SU-DHL-6 (cell line): ENCODE measurements at regions not wholly inside any gene's neighbourhood (a gene's known extent, or its start where the extent isn't known, plus 50 kb on each side); places are given as distances from the start of the nearest gene placed in this dataset.

Experiments used
- H2AFZ ChIP-seq: fragments of 200-600 bp; sonication (generic); 2 replicates; pipeline ENCODE4 v1.6.1; 2014; ENCODE audit warnings: low read depth, mild to moderate bottlenecking, moderate library complexity, mixed read lengths, antibody characterized with exemption, low read length; ENCODE audit not compliant: severe bottlenecking
- H3F3A ChIP-seq: fragments of 200-600 bp; shearing (Covaris generic); 2 replicates; pipeline ENCODE4 v1.6.0; 2016; ENCODE audit warnings: antibody characterized with exemption, mild to moderate bottlenecking; ENCODE audit not compliant: insufficient read depth
- H3K27ac ChIP-seq: fragments of 200-600 bp; sonication (generic); 2 replicates; pipeline ENCODE4 v1.5.1; 2016; ENCODE audit warnings: low read depth, mild to moderate bottlenecking, low read length, moderate library complexity, mixed read lengths
- H3K27me3 ChIP-seq: fragments of 200-600 bp; sonication (generic), shearing (Covaris generic); 2 replicates; pipeline ENCODE4 v1.6.0; 2014; ENCODE audit warnings: mild to moderate bottlenecking, low read length
- H3K36me3 ChIP-seq: fragments of 200-600 bp; sonication (generic); 2 replicates; pipeline ENCODE4 v1.6.1; 2014; ENCODE audit warnings: mild to moderate bottlenecking, low read length, mixed read lengths
- H3K4me2 ChIP-seq: fragments of 300-600, 200-600 bp; shearing (Covaris generic), sonication (generic); 2 replicates; pipeline ENCODE4 v1.6.0; 2014; ENCODE audit warnings: low read length, low read depth, mild to moderate bottlenecking; ENCODE audit not compliant: poor library complexity, severe bottlenecking
- H3K4me3 ChIP-seq: fragments of 200-600 bp; sonication (generic); 2 replicates; pipeline ENCODE4 v1.5.1; 2014; ENCODE audit warnings: antibody characterized with exemption, low read length, mild to moderate bottlenecking, mixed read lengths; ENCODE audit not compliant: insufficient read depth, poor library complexity, severe bottlenecking
- H3K79me2 ChIP-seq: fragments of 200-600 bp; sonication (generic); 2 replicates; pipeline ENCODE4 v1.6.1; 2014; ENCODE audit warnings: mild to moderate bottlenecking, low read length, moderate library complexity; ENCODE audit not compliant: insufficient read depth
- H3K9ac ChIP-seq: fragments of 200-600 bp; sonication (generic); 2 replicates; pipeline ENCODE4 v1.7.0; 2014; ENCODE audit warnings: mild to moderate bottlenecking, low read length
- H3K9me2 ChIP-seq: fragments of 200-600 bp; sonication (generic); replicated peaks from 2 replicates; pipeline ENCODE4 v1.6.1; 2014; ENCODE audit warnings: low read length; ENCODE audit not compliant: insufficient read depth
- H3K9me3 ChIP-seq: fragments of 200-600 bp; sonication (generic); 2 replicates; pipeline ENCODE4 v1.6.1; 2014; ENCODE audit warnings: low read length, mixed read lengths; ENCODE audit not compliant: insufficient read depth
- H4K20me1 ChIP-seq: fragments of 200-600 bp; sonication (generic); 2 replicates; pipeline ENCODE4 v1.6.1; 2014; ENCODE audit warnings: low read depth, mild to moderate bottlenecking, antibody characterized with exemption, low read length, moderate library complexity, mixed read lengths
- EZH2phosphoT487 ChIP-seq: fragments of 200-600 bp; sonication (generic), shearing (Covaris generic); conservative IDR thresholded peaks from 2 replicates; pipeline ENCODE4 v1.6.1; 2018; ENCODE audit warnings: mild to moderate bottlenecking, antibody characterized with exemption, low read length, moderate library complexity, mixed read lengths
- TF ChIP-seq, protein P1 (sequence below): fragments of 200-600 bp; sonication (generic); IDR thresholded peaks from one replicate; pipeline ENCODE4 v1.5.1; 2017; ENCODE audit warnings: antibody characterized with exemption, mild to moderate bottlenecking, low read length, moderate library complexity; ENCODE audit not compliant: insufficient read depth, poor library complexity, severe bottlenecking

DNA sequence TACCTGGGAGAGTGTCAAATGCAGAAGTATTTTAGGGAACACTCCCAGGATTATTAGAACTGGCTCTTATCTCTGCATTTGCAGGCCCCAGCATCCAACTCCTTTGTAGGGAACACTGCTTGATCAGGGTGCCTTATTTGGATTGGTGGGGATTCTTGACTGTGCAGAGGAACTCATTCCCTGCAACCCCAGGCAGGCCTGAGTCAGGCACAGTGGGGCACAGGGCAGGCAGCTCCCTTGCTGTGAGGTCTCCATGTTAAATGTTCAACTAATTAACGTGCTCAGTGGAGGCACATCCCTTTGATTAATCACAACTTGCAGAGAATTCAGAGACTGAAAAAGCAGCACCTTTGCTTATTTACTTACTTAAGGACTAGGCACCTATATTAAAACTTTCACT lies 102.3 kb upstream of the TENM4 start:
- H3K4me3 ChIP-seq: no peak overlapping the region
- H3K36me3 ChIP-seq: no peaks in the 10 kb centered on the region
- no peaks in the 10 kb centered on the region; the same call in 1 of the 2 replicates for H3K9me3 ChIP-seq
- H3K4me2 ChIP-seq: no peak overlapping the region
- TF ChIP-seq, protein P1, sequence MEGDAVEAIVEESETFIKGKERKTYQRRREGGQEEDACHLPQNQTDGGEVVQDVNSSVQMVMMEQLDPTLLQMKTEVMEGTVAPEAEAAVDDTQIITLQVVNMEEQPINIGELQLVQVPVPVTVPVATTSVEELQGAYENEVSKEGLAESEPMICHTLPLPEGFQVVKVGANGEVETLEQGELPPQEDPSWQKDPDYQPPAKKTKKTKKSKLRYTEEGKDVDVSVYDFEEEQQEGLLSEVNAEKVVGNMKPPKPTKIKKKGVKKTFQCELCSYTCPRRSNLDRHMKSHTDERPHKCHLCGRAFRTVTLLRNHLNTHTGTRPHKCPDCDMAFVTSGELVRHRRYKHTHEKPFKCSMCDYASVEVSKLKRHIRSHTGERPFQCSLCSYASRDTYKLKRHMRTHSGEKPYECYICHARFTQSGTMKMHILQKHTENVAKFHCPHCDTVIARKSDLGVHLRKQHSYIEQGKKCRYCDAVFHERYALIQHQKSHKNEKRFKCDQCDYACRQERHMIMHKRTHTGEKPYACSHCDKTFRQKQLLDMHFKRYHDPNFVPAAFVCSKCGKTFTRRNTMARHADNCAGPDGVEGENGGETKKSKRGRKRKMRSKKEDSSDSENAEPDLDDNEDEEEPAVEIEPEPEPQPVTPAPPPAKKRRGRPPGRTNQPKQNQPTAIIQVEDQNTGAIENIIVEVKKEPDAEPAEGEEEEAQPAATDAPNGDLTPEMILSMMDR: no peak
- no peak for TF ChIP-seq EZH2phosphoT487
- no peaks in the 10 kb centered on the region for H3F3A ChIP-seq
- H3K9me2 ChIP-seq: no peaks in the 10 kb centered on the region
- H3K27me3 ChIP-seq: no peaks in the 10 kb centered on the region
- H3K9ac ChIP-seq: no peak overlapping the region
- no peaks in the 10 kb centered on the region for H4K20me1 ChIP-seq
- H3K27ac ChIP-seq: no peak overlapping the region
- H3K79me2 ChIP-seq: no peaks in the 10 kb centered on the region
- no peak overlapping the region for H2AFZ ChIP-seq

DNA sequence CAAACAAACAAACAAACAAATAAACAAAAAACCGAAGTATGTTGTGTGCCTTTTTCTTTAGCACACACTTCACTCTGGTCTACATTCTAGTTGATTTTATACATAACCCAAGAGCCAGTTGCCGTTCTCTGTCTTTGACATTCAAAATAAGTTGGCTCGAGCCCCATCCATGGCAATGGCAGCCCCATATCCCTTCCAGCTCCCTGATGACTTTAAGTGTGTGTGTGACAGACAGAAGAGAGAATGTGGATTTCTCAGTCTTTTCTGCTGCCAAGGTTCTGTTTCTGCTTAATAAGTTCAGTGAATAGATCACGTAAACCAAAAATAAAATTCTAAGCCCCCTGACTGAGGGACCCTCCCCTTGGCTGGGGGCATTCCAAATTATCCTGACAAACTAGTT lies 100.6 kb upstream of the TENM4 start:
- Histone ChIP-seq H3K9me3 (no peaks in the 10 kb centered on the region; the same call in 1 of the 2 replicates), H3K27me3 (no peaks in the 10 kb centered on the region), H3K4me2 (no peak overlapping the region), H3K79me2 (no peaks in the 10 kb centered on the region), H3K9ac (no peak overlapping the region), H3K27ac (no peak overlapping the region), H2AFZ (no peak overlapping the region), H4K20me1 (no peaks in the 10 kb centered on the region), H3K4me3 (no peak overlapping the region), H3K9me2 (no peaks in the 10 kb centered on the region), H3F3A (no peaks in the 10 kb centered on the region), H3K36me3 (no peaks in the 10 kb centered on the region)
- TF ChIP-seq, protein P1: no peak
- TF ChIP-seq EZH2phosphoT487: no peak

DNA sequence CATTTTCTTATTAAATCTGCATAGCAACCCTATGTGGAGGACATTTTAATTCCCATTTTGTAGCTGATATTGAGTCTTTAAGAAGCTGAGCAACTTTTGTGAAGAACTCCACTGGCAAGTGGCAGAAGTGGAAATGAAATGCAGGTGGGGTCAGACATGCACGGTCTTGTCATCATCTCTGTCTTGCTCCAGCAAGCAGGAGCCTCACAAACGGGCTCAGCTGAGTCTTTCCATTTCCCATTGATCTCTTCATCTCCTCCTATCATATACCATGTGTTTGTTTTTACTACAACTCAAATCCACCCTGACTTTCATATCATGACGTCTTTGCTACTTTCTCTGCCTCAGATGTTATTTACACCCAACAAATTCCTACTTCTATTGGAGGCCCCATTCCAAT lies 97.9 kb upstream of the TENM4 start:
- no peak overlapping the region for H2AFZ ChIP-seq
- H3K27me3 ChIP-seq: no peaks in the 10 kb centered on the region
- no peak overlapping the region for H3K4me2 ChIP-seq
- H3K9me2 ChIP-seq: no peaks in the 10 kb centered on the region
- H3K4me3 ChIP-seq: no peak overlapping the region
- no peaks in the 10 kb centered on the region for H3K79me2 ChIP-seq
- H4K20me1 ChIP-seq: no peaks in the 10 kb centered on the region
- no peaks in the 10 kb centered on the region for H3F3A ChIP-seq
- H3K27ac ChIP-seq: no peak overlapping the region
- no peaks in the 10 kb centered on the region for H3K9me3 ChIP-seq
- TF ChIP-seq, protein P1: no peak
- no peaks in the 10 kb centered on the region for H3K36me3 ChIP-seq
- H3K9ac ChIP-seq: no peak overlapping the region
